HUES64 (cell line): ENCODE measurements at regions not wholly inside any gene's neighbourhood (a gene's known extent, or its start where the extent isn't known, plus 50 kb on each side); places are given as distances from the start of the nearest gene placed in this dataset.

Experiments used
- H3K27ac ChIP-seq: 2 replicates; pipeline ENCODE4 v1.7.0; 2013; ENCODE audit warnings: low read depth, low read length, inconsistent platforms
- H3K27me3 ChIP-seq: 2 replicates; pipeline ENCODE4 v1.6.1; 2013; ENCODE audit warnings: mild to moderate bottlenecking, low read length; ENCODE audit not compliant: insufficient read depth
- H3K36me3 ChIP-seq: 2 replicates; pipeline ENCODE4 v1.6.1; 2013; ENCODE audit warnings: mild to moderate bottlenecking, low read length; ENCODE audit not compliant: insufficient read depth
- H3K4me1 ChIP-seq: 2 replicates; pipeline ENCODE4 v1.6.1; 2013; ENCODE audit warnings: mild to moderate bottlenecking, low read length, moderate library complexity; ENCODE audit not compliant: insufficient read depth
- H3K4me3 ChIP-seq: 2 replicates; pipeline ENCODE4 v1.5.1; 2013; ENCODE audit warnings: mild to moderate bottlenecking, low read length, moderate library complexity
- H3K9ac ChIP-seq: 2 replicates; pipeline ENCODE4 v1.6.1; 2013; ENCODE audit warnings: mild to moderate bottlenecking, low read depth, low read length
- H3K9me3 ChIP-seq: 2 replicates; pipeline ENCODE4 v1.6.1; 2013; ENCODE audit warnings: low read depth, low read length; ENCODE audit not compliant: insufficient read depth
- WGBS: fragments of 150-250, 120-280 bp; methylation state at CpG from one replicate; pipeline ENCODE4 v1.1.7; 2013; ENCODE audit warnings: missing lambda C conversion rate; 5-methylcytosine and 5-hydroxymethylcytosine counted together

DNA sequence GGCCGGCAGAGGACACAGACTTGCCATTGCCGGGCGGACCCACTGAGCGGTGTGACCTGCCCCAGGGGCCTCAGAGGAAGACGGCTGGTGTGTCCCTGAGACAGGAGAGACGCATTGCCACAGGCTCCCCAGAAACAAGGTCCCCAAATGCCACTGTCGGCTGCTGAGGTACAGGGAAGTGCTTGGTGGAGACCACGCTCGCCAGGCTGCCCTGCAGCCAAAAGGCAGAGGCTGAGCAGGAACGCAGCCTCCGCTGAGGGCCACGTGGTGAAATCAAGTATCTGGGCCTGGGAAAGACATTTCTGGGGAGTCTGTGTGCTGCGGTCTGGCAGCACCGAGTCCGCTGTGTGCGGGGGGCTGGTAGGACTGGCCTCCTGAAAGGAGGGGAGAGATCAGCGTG is 794.9 kb downstream of the BRD1 start:
- no peaks in the 10 kb centered on the region for H3K9me3 ChIP-seq
- H3K4me1 ChIP-seq, result no peaks in the 10 kb centered on the region
- 89% methylated on average over 17 of the region's 17 CpGs for WGBS

DNA sequence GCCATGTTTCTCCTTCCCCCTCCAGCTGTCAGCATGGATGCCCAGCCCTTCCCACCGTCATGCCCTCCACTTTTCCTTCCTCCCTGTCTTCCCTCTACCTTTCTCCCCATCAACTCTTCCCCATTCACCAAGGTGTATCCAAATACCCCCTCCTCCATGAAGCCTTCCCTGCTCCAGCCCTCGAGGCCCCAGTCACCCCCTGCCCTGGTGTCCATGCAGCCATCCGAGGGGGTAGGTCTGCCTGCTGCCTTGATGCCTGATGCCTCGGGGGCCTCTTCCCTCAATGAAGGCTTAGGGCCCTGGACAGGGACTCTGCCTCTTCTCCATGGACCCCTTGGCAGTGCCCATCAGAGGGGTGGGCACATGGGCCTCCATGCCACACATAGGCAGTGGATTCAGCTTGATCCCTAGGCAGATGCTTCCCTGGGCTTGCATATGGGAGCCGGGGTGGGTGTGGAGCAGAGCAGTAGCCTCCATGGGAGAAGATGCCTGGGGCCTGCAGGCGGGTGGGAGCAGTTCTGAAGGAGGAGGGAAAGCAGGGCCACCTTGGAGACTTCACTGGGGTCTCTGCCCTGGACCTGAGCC is 795.8 kb downstream of the BRD1 start:
- H3K36me3 ChIP-seq, result no peaks in the 10 kb centered on the region
- no peak overlapping the region for H3K9ac ChIP-seq
- no peaks in the 10 kb centered on the region for H3K9me3 ChIP-seq
- WGBS, result 61% methylated on average over 6 of the region's 6 CpGs
- H3K4me3 ChIP-seq, result no peak overlapping the region
- H3K4me1 ChIP-seq, result no peaks in the 10 kb centered on the region
- no peaks in the 10 kb centered on the region for H3K27me3 ChIP-seq
- H3K27ac ChIP-seq, result no peak overlapping the region

More for the DNA sequence above, 794.9 kb downstream of the BRD1 start:
- H3K4me3 ChIP-seq, result no peak overlapping the region
- H3K36me3 ChIP-seq, result no peaks in the 10 kb centered on the region
- H3K27ac ChIP-seq, result no peak overlapping the region
- H3K9ac ChIP-seq, result no peak overlapping the region
- no peaks in the 10 kb centered on the region for H3K27me3 ChIP-seq

DNA sequence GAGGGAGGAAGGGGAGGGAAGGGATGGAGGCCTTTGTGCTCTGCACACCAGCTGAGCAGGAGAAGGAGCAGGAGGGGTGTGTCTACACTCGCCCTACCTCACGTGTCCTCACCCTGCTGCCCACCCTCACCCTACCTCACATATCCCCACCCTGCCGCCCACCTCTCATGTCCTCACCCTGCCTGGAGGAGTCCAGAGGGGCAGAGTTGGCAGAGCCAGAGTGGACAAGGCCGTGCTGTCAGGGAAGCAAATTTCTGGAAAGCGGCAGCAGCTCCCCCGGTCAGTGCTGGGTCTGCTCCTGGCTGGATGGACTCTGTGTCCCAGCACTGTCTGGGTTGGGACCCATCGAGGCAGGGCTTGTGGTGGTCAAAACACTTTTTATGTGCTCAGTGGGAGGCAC is 799.6 kb downstream of the BRD1 start:
- no peaks in the 10 kb centered on the region for H3K27me3 ChIP-seq
- H3K9me3 ChIP-seq, result no peaks in the 10 kb centered on the region
- H3K4me1 ChIP-seq, result no peaks in the 10 kb centered on the region
- no peak overlapping the region for H3K4me3 ChIP-seq
- WGBS, result 91% methylated on average over 7 of the region's 7 CpGs
- no peak overlapping the region for H3K27ac ChIP-seq
- no peak overlapping the region for H3K9ac ChIP-seq
- no peaks in the 10 kb centered on the region for H3K36me3 ChIP-seq

DNA sequence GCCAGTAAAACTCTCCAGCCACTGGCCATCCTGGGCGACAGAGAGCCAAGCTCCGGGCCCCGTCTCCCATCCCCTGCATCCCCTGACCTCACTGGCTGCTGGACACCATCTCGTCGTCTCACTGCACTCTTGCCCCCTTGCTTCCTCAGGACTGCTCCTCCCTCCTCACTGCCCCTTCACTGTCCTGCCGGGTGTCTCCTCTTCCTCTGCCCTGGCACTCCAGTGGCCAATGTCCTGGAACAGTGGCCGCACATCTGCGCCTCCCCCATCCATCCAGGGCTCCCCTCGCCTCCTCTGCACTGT is 800.4 kb downstream of the BRD1 start:
- no peak overlapping the region for H3K27ac ChIP-seq
- no peaks in the 10 kb centered on the region for H3K4me1 ChIP-seq
- no peak overlapping the region for H3K9ac ChIP-seq
- no peaks in the 10 kb centered on the region for H3K36me3 ChIP-seq
- no peaks in the 10 kb centered on the region for H3K27me3 ChIP-seq
- 94% methylated on average over 9 of the region's 9 CpGs for WGBS
- H3K4me3 ChIP-seq, result no peak overlapping the region
- no peaks in the 10 kb centered on the region for H3K9me3 ChIP-seq

DNA sequence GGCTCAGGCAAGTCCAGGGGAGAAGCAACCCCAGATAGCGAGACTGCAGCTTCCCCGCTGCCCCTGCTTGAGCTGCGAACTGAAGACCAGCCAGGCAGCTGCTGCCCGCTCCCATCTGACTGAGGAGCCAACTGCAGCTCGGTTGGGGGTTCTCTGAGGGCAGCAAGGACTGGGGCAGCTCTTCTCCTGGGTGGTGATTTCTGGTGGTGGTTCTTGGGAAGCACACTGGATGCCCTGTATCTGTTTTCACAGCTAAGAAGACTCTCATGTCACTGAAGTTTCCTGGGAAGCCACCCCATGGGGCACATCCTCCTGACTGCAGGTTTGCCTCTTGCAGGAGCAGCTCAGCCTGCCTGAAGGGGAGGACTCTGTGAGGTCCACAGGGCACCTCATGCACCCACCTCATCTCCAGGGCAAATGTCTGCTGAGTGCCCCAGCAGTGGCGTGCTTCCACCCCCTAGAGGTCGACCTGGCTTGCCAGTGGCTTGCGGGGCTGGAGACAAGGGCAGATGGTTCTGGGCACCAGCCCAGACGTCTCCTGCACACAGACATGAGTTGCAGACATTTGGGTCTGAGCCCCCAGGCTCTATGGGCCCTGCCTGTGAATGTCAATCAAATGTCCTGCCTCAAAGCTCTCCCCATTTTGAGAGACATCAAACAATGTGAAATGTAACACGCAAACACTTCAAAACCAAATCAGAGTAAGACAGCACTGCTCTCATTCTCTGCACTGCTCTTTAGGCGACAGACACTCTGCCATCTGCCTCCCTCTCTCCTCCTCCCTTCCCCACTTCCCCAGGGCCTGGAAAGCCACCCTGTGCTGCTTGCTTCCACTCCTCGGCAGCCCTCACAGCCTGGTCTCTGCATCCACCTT is 800.9 kb downstream of the BRD1 start:
- no peak overlapping the region for H3K27ac ChIP-seq
- 84% methylated on average over 12 of the region's 12 CpGs for WGBS
- no peaks in the 10 kb centered on the region for H3K27me3 ChIP-seq
- H3K36me3 ChIP-seq, result no peaks in the 10 kb centered on the region
- no peak overlapping the region for H3K9ac ChIP-seq
- H3K4me1 ChIP-seq, result no peaks in the 10 kb centered on the region
- H3K4me3 ChIP-seq, result no peak overlapping the region
- H3K9me3 ChIP-seq, result no peaks in the 10 kb centered on the region

DNA sequence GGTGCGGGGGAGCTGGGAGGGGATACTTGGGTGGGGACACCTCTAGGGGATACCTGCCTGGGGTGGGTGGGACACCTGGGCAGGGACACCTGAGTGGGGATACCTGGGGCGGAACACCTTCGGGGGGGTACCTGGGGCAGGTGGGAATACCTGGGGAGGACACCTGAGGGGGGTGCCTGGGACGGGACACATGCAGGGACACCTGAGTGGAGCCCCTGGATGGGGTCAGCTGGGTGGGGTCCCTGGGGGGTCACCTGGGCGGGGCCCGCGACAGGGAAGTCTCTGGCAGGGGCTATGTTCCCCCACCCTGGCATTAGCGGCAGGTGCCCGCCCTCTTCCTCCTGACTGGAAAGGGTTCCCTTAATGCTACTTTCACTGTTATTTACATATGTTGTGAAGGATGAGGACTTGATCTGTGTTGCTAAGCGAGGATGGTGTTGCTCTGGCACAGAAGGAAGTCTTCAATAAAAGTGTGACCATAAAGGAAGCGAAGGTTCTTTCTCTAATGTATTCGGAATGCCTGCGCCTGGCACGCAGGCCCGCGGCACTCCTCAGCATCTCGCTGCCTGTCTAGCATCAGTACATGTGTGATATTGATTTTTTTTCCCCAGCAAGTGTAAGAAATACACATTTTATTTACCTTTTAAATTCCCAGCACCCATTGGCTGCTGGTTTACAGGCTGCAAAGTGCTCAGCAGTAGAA is 801.7 kb downstream of the BRD1 start:
- no peaks in the 10 kb centered on the region for H3K27me3 ChIP-seq
- H3K4me3 ChIP-seq, result no peak overlapping the region
- no peak overlapping the region for H3K27ac ChIP-seq
- 96% methylated on average over 17 of the region's 17 CpGs for WGBS
- no peaks in the 10 kb centered on the region for H3K36me3 ChIP-seq
- no peaks in the 10 kb centered on the region for H3K9me3 ChIP-seq
- no peaks in the 10 kb centered on the region for H3K4me1 ChIP-seq
- no peak overlapping the region for H3K9ac ChIP-seq

DNA sequence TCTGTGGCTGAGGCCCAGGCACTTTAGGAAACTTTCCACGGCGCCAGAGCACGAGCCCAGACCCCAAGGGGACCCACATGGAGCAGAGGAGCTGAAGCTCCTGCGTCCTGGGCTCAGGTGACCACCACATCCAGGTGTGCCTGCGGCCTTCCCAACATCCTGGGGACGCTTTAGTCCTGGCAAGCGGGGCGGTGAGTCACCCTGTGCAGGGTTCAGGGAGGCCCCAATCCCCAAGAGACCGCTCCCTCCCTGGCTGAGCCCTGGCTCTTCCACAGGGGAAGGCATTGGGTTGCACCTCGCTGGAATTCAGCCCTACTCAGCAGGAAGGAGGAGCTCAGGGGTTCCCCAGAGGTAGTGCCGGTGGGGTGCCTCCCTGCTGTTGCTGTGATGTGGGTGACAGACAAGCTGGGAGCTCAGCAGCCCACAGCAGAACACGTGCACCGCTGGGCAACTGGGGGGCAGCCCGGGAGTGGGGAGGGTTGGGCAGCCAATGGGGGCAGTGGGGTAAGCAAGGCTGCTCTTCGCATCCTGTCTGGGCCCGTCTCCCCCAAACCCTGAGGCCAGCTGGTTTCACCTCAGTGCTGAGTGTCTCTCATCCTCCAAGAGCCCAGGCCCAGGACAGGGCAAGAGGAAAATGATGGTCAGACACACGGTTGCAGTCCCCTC is 802.8 kb downstream of the BRD1 start:
- Histone ChIP-seq H3K4me3 (no peak overlapping the region), H3K9me3 (no peaks in the 10 kb centered on the region), H3K4me1 (no peaks in the 10 kb centered on the region), H3K36me3 (no peaks in the 10 kb centered on the region), H3K9ac (no peak overlapping the region), H3K27me3 (no peaks in the 10 kb centered on the region), H3K27ac (no peak overlapping the region)
- 94% methylated on average over 17 of the region's 17 CpGs for WGBS

DNA sequence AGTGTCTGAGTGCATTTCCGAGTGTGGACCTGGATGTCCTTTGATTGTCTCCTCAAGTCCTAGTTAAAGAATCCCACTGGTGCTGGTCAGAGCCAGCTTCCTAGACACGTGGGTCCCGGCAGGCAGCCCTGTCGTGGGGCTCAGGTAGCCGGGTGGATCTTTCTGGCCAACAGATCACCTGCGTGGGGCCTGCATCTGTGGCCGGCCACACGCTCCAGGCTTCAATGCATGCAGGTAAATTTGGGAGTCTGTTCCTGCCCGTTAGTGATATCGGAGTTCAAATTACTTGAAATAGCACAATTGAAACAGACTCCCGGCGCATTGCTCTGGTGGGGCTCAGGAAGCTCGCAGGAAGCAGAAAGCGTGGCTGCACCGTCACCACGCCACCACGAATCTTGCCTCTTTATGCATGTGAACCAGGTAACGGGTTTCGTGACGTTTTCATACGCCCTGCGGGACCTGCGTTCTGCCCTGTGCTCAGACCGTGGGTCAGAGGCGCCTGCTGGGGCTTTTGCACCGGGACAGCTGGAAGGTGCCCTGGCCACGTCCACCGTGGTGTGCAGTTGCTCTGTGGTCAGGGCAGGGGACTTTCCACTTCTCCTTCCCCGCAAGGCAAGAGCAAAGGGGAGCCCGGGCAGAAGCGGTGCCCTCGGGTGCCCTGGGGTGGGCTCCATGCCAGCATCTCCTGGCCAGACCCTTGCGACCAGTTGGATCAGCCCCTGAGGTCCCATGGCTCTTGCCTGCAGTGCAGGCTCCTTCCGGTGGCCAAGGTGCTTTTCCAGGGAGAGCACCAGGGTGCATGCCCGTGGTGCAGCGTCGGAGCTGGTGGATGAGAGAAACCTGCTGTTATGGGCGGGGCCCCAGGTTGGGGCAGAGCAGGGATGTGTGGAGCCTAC is 803.5 kb downstream of the BRD1 start:
- Histone ChIP-seq H3K4me3 (no peak overlapping the region), H3K9ac (no peak overlapping the region), H3K9me3 (no peaks in the 10 kb centered on the region), H3K36me3 (no peaks in the 10 kb centered on the region), H3K27ac (no peak overlapping the region), H3K4me1 (no peaks in the 10 kb centered on the region), H3K27me3 (no peaks in the 10 kb centered on the region)
- WGBS, result 90% methylated on average over 38 of the region's 38 CpGs

DNA sequence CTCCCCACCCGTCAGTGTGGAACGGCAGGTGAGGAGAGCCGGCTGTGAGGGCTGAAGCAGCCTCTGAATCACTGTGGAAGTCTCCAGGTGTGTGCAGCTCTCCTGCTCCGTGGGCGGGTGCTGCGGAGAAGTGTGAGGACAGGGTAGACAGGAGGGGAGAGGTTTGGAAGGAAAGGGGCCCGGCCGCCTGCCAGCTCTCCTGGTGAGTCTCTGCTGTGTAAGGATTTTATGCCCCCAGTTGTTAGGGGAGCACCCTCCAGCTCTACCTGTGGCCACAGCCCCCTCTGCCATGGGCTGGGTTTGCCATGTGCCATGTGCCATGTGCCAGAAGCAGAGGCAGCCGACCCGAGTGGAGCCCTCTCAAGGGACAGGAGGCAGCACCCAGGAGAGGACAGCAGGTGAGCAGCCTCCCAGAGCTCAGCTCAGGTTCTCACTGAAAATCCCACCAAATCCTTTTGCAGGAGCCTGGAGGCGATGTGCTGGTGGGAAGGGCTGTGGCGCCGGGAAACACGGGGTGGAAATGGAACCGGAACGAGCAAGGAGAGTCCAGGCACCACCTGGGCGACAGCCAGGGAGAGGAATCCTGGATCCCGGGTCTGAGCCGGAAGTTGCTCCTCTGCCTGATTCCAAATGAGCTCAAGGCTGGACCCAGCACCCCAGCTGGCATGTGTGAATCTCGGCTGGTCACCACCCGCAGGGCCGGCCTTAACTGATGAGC is 804.4 kb downstream of the BRD1 start:
- Histone ChIP-seq H3K9ac (no peak overlapping the region), H3K4me1 (no peaks in the 10 kb centered on the region)
- WGBS, result 92% methylated on average over 22 of the region's 22 CpGs

DNA sequence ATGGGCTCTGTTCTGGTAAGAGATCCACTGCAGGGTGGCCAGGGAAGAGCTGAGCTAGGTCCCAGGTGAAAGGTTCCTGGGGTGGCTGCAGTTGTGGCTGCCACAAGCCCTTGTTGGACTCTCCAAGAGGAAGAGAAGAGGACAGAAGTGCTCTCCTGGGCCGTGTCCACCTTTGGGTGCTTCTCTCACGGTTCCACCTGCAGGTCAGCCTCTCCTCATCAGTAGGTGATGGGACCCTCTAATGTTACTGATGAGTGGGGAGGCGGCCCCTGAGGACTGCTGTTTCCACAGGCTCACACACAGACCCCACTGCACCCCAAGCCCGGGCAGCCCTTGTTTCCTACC is 804.9 kb downstream of the BRD1 start:
- H3K27ac ChIP-seq, result no peak overlapping the region

More for the DNA sequence above, 804.4 kb downstream of the BRD1 start:
- Histone ChIP-seq H3K27me3 (no peaks in the 10 kb centered on the region), H3K4me3 (no peak overlapping the region), H3K36me3 (no peaks in the 10 kb centered on the region), H3K9me3 (no peaks in the 10 kb centered on the region), H3K27ac (no peak overlapping the region)

More for the DNA sequence above, 804.9 kb downstream of the BRD1 start:
- no peaks in the 10 kb centered on the region for H3K4me1 ChIP-seq
- no peaks in the 10 kb centered on the region for H3K9me3 ChIP-seq
- H3K9ac ChIP-seq, result no peak overlapping the region
- H3K27me3 ChIP-seq, result no peaks in the 10 kb centered on the region
- 92% methylated on average over 4 of the region's 4 CpGs for WGBS
- no peaks in the 10 kb centered on the region for H3K36me3 ChIP-seq
- H3K4me3 ChIP-seq, result no peak overlapping the region
